Left lung (tissue), 4 donors: ENCODE measurements at regions not wholly inside any gene's neighbourhood (a gene's known extent, or its start where the extent isn't known, plus 50 kb on each side); places are given as distances from the start of the nearest gene placed in this dataset.
"Not testable (repeated sequence)": the region's sequence is repeated elsewhere in the genome, so short reads cannot be mapped to it uniquely, and the experiment has no call there.

Experiments used
- ATAC-seq: fragments of 200-7000 bp; cut with Tn5 transposase; one replicate; pipeline ENCODE4 v1.9.1; 2020; ENCODE audit warnings: moderate library complexity
- DNase-seq, 4 donors: peaks; one replicate each; pipeline ENCODE4 v3.0.0-alpha.2; 2013 to 2020
- H3K27ac ChIP-seq, 2 donors: fragments of 200-600 bp; sonication (generic) in 1 of 2; one replicate each; pipeline versions ENCODE4 v1.5.0 to v1.8.0; 2020 to 2021
- H3K27me3 ChIP-seq, 2 donors: fragments of 200-600 bp; sonication (generic) in 1 of 2; one replicate each; pipeline versions ENCODE4 v1.5.0 to v1.8.0; 2020 to 2021
- H3K36me3 ChIP-seq, 2 donors: fragments of 200-600 bp; sonication (generic) in 1 of 2; one replicate each; pipeline versions ENCODE4 v1.5.0 to v1.8.0; 2020 to 2021
- H3K4me1 ChIP-seq, 2 donors: fragments of 200-600 bp; one replicate each; pipeline ENCODE4 v1.8.0; 2021
- H3K4me3 ChIP-seq, 2 donors: fragments of 200-600 bp; sonication (generic) in 1 of 2; one replicate each; pipeline versions ENCODE4 v1.5.0 to v1.8.0; 2020 to 2021; ENCODE audit warnings: mild to moderate bottlenecking in 1 of 2
- H3K9me3 ChIP-seq, 2 donors: fragments of 200-600 bp; sonication (generic) in 1 of 2; one replicate each; pipeline versions ENCODE4 v1.5.0 to v1.8.0; 2020 to 2021
- CTCF ChIP-seq, 2 donors: fragments of 200-600 bp; sonication (generic) in 1 of 2; IDR thresholded peaks; one replicate each; pipeline versions ENCODE4 v1.5.0 to v1.8.0; 2021; ENCODE audit warnings: antibody characterized with exemption in 2 of 2
- intact Hi-C, 2 donors: fragments of 100-400 bp; cut with DNase I; formaldehyde crosslinking; loops; one replicate each; pipeline versions ENCODE4 v1.11.2 to v1.14.2; 2022
- donor health status: DM: no; HTN: yes; CAD: no.
- donor health status: DM: no; HTN: no; CAD: no.

GRCh38 chr2:239802185-239802649 is 222.9 kb downstream of the NDUFA10 start:
- H3K27ac ChIP-seq: no peak overlapping the region
- DNase-seq (no peak), ATAC-seq (no peak)
- intact Hi-C loops: no loop called here
- no peaks in the 10 kb centered on the region for H3K27me3 ChIP-seq
- H3K36me3 ChIP-seq: no peaks in the 10 kb centered on the region
- no peak overlapping the region for H3K4me3 ChIP-seq
- H3K9me3 ChIP-seq: no peaks in the 10 kb centered on the region
- TF ChIP-seq CTCF (IDR thresholded peaks at IDR 0.05): no peak
- H3K4me1 ChIP-seq: no peaks in the 10 kb centered on the region

- no peak for ATAC-seq
- no peak overlapping the region for H3K4me3 ChIP-seq
- intact Hi-C loops: no loop called here
- TF ChIP-seq CTCF (IDR thresholded peaks at IDR 0.05): no peak
- H3K36me3 ChIP-seq: no peaks in the 10 kb centered on the region
- no peaks in the 10 kb centered on the region for H3K27me3 ChIP-seq
- H3K4me1 ChIP-seq: no peaks in the 10 kb centered on the region
- H3K9me3 ChIP-seq: no peaks in the 10 kb centered on the region
- no peak overlapping the region for H3K27ac ChIP-seq
- DNase-seq: no peak
These were observed 223.5 kb downstream of the NDUFA10 start for GRCh38 chr2:239801404-239802184.

- Histone ChIP-seq H3K9me3 (no peaks in the 10 kb centered on the region), H3K27me3 (no peaks in the 10 kb centered on the region), H3K27ac (no peak overlapping the region), H3K36me3 (no peaks in the 10 kb centered on the region), H3K4me1 (no peaks in the 10 kb centered on the region), H3K4me3 (no peak overlapping the region)
- no peak for TF ChIP-seq CTCF (IDR thresholded peaks at IDR 0.05)
- no peak for ATAC-seq
- intact Hi-C loops: no loop called here
- no peak for DNase-seq
These were observed 224.3 kb downstream of the NDUFA10 start for GRCh38 chr2:239800785-239801386.

- ATAC-seq (no peak), DNase-seq (no peak)
- no peaks in the 10 kb centered on the region for H3K4me1 ChIP-seq
- no peaks in the 10 kb centered on the region for H3K27me3 ChIP-seq
- no peak for TF ChIP-seq CTCF (IDR thresholded peaks at IDR 0.05)
- intact Hi-C loops: no loop called here
- H3K4me3 ChIP-seq: no peak overlapping the region
- no peak overlapping the region for H3K27ac ChIP-seq
- no peaks in the 10 kb centered on the region for H3K36me3 ChIP-seq
- H3K9me3 ChIP-seq: no peaks in the 10 kb centered on the region
These were observed 227.8 kb downstream of the NDUFA10 start for GRCh38 chr2:239797316-239797715.

- ATAC-seq, H3K9me3 ChIP-seq, H3K27me3 ChIP-seq, H3K36me3 ChIP-seq, intact Hi-C loops, H3K4me1 ChIP-seq, H3K27ac ChIP-seq, H3K4me3 ChIP-seq, DNase-seq: not testable (repeated sequence)
These were observed 229.4 kb downstream of the NDUFA10 start for GRCh38 chr2:239795761-239796160.
